Stimulated activated CD8-positive, alpha-beta memory T cell treated with anti-CD3 and anti-CD28 coated beads, Interleukin-12 subunit alpha, Interleukin-12 subunit beta, amount 100 ng/mL, for 24 hours (primary cell): ENCODE measurements at regions not wholly inside any gene's neighbourhood (a gene's known extent, or its start where the extent isn't known, plus 50 kb on each side); places are given as distances from the start of the nearest gene placed in this dataset.

Experiments
- DNase-seq: peaks from one replicate; pipeline ENCODE4 v3.0.0-alpha.2; 2020; ENCODE audit errors: extremely low read depth

- DNase-seq, result no peak
These were observed 54.5 kb upstream of the FAM78B start for GRCh38 chr1:166221316-166221715.

- no peak for DNase-seq
These were observed 67.1 kb upstream of the FAM78B start for GRCh38 chr1:166233750-166234366.

- no peak for DNase-seq
These were observed 68.9 kb upstream of the FAM78B start for GRCh38 chr1:166235728-166236127.

DNA sequence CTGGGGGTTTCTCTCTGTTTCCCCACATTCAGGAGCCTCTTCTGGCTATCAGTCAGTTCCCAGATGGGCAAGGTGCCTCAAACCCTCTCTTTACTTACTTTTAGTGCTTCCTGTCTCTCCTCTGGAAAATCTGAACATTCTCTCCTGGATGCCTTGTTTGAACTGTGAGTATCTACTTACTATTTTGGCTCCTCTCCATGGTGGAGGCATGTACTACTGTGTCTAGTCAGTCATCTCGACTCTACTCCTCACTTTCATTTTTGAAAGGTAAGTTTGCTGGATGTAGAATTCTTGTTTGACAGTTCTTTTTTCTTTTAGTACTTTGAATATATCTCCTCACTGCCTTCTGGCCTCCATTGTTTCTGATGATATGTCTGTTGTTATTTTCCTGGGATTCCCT, 70.9 kb upstream of the FAM78B start:
- DNase-seq, result no peak

- DNase-seq, result no peak
These were observed 86.4 kb upstream of the FAM78B start for GRCh38 chr1:166253076-166253779.

DNA sequence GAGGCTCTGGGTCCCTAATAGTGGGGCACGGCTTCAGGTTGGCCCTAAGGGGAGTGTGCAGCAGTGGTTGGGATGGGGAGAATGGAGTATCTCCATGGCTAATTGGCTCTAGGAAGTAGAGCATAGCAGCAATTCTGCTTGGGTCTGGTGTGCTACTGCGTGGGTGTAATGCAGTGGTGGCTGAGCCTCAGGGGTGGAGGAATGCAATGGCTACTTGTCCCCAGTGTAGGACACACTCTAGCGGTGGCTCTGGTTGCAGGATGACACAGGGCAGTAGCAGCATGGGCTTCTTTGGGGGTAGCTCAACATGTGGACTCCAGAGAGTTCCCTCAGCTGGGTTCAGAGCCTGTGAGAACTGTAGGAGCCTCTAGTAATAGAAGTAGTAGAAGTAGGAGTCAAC, 91.2 kb upstream of the FAM78B start:
- no peak for DNase-seq

DNA sequence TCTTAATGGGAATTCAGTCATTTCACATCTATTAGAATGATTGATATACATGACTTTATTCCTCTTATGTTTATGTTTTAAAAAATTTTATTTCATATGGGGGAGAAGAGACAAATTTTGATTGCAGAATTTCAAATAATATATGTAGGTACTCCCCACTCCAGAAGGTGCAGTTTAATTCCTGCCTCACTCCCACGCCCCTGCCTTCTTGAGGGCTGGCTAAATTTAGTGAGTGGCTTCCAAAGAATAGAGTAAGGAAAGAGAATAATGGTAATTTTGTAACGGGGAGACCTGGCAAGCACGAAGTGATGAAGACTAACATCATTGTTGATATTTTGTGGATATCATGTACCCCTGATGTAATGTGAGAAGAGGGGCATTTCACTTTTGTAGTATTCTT, 94.7 kb upstream of the FAM78B start:
- no peak for DNase-seq

DNA sequence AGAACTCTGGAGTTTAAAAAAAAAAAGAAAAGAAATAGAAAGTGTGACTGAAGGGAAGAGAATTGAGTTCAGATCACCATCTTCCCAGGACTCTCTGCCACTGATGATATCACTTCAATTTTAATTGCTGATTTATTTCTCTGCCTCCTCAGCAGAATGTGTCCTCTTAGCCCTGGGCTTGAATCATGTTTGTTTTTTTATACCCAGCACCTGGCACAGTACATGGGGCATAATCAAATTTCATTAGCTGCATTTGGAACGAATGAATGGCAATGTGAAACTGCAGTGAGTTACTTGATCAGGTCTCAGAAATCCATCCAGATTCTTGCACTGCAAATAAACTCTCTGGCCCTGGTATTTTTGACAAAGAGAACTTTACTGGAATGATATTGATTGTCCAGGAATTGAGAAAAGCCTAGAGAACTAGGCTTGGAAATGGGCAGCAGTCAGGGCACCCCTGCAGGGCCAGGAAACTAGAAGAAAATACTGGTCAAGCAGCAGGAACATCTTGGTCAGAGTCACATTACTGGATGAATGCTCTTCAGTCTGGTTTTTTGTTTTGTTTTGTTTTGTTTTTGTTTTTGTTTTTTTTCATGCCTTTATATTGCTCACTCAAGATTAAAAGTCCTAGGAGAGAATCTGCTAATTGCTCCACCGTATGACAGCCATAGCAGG, 103.8 kb upstream of the FAM78B start:
- no peak for DNase-seq

DNA sequence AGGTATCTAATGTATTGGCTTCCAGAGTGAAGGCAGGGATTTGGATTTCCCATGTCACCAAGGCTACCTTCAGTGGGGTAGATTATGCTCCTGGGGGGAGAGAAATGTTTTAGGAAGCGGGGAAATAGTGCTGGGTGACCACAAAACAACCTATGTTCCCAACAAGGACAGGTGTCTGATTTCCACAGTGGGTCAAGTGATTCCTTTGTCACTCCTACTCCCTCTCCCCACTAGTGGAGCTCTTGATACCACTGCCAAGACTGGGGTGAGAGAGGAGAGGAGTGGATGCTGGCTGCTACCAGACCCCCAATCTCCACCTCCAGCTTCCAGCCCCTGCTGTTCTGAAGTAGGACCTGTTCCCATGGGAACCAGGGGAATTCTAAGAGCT, 104.3 kb upstream of the FAM78B start:
- no peak for DNase-seq

DNA sequence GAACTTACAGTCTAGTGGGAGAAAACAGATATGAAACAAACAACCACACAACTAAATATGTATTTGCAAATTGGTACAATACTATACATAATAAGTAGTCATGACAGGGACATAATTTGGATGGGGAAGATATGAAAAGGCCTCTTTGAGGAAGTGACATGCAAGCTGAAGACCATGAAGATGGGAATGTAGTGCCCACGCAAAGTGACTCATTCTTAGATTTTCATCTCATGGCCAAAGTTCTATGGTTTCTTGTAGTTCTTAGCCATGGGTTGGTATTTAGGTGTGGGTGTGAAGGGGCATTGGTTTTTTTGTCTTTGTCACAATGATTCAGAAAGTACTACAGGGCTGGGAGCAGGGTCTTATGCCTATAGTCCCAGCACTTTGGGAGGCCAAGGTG, 105.4 kb upstream of the FAM78B start:
- no peak for DNase-seq

GRCh38 chr1:166272851-166273250, 106.0 kb upstream of the FAM78B start:
- DNase-seq, result no peak

DNA sequence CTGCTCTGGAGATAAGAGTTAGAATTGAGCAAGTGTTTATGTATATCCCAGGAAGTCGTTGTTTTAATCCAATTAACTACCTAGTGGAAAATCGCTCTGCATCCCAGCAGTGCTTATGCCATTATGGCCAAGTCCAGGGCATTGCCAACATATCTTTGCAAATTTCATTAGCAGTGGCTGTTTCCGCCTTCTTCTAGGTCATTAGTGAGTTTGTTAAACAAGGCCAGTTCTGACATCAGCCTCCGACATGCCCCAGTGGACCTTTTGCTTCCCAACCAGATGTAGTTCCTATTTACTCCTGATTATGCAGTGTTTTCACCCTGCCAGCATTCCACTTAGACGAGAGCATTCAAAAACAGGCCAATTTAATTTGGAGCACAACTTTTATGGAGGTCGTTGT, 106.8 kb upstream of the FAM78B start:
- DNase-seq, result no peak

GRCh38 chr1:166282391-166283137, 115.8 kb upstream of the FAM78B start:
- no peak for DNase-seq

- DNase-seq, result no peak
These were observed 116.4 kb upstream of the FAM78B start for GRCh38 chr1:166283190-166283589.

DNA sequence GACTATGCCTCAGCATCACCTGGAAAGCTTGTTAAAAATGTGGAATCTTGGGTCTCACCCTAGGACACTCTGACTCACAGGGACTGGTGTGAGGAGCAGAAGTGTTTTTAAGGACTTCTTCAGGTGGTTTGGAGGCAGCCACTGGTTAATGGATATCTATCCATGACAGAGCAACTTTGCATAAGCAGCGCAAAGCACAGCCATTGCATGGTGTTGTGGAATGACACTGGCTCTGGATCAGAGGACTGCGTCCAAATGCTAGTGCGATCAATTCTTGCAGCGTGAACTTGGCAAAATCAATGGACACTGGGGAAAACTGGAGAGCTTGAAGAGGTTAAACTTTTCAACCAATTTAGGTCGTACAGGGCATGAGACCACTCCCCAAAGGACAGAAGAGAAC, 116.8 kb upstream of the FAM78B start:
- no peak for DNase-seq

GRCh38 chr1:166289309-166290050, 122.7 kb upstream of the FAM78B start:
- no peak for DNase-seq

- DNase-seq, result no peak
These were observed 128.9 kb upstream of the FAM78B start for GRCh38 chr1:166295656-166296055.

DNA sequence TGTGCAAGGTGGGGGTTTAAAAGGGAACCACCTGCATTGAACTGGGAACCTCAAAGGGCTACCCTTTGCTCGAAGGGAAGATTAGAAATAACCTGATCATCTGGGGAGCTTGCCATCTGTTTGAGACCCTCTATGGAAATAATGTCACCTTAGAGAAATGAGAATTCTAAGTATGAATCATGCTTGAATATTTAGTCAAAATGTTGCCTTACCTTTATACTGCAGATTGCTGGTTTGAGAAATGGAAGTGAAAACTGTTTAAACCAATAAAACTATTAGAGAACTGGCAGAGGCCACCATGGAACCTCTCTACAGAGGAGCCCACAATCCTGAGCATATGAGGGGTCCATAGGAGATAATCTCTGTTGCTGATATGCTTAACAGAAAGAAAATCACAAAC, 131.2 kb upstream of the FAM78B start:
- no peak for DNase-seq

- DNase-seq, result no peak
These were observed 134.0 kb upstream of the FAM78B start for GRCh38 chr1:166300767-166301166.

GRCh38 chr1:166302989-166303758, 136.4 kb upstream of the FAM78B start:
- no peak for DNase-seq

- no peak for DNase-seq
These were observed 137.3 kb upstream of the FAM78B start for GRCh38 chr1:166304131-166304530.
